Esophagus muscularis mucosa (tissue), 4 donors: ENCODE measurements at regions not wholly inside any gene's neighbourhood (a gene's known extent, or its start where the extent isn't known, plus 50 kb on each side); places are given as distances from the start of the nearest gene placed in this dataset.
"Not testable (repeated sequence)": the region's sequence is repeated elsewhere in the genome, so short reads cannot be mapped to it uniquely, and the experiment has no call there.

Source experiments
- DNase-seq: peaks from one replicate; pipeline ENCODE4 v3.0.0-alpha.2; 2017; ENCODE audit errors: extremely low spot score
- H3K27ac ChIP-seq, 4 donors: fragments of 200-600 bp; sonication (generic); replicated peaks in 1 of 4; 1 replicate in 3 of 4; 2 replicates in 1 of 4; pipeline ENCODE4 v1.5.1; 2016 to 2019; ENCODE audit warnings: mild to moderate bottlenecking in 1 of 4
- H3K27me3 ChIP-seq, 4 donors: fragments of 200-600 bp; sonication (generic); one replicate each; pipeline versions ENCODE4 v1.5.1 to v1.6.0; 2016 to 2019
- H3K36me3 ChIP-seq, 4 donors: fragments of 200-600 bp; sonication (generic); one replicate each; pipeline ENCODE4 v1.5.1; 2016 to 2019
- H3K4me1 ChIP-seq, 4 donors: fragments of 200-600 bp; sonication (generic); one replicate each; pipeline ENCODE4 v1.5.1; 2016 to 2019
- H3K4me3 ChIP-seq, 4 donors: fragments of 200-600 bp; sonication (generic); 1 replicate in 2 of 4; 2 replicates in 2 of 4; pipeline ENCODE4 v1.5.1; 2016 to 2019; ENCODE audit warnings: mild to moderate bottlenecking in 4 of 4, moderate library complexity in 1 of 4
- H3K9me3 ChIP-seq, 4 donors: fragments of 200-600 bp; sonication (generic); 1 replicate in 3 of 4; 2 replicates in 1 of 4; pipeline ENCODE4 v1.5.1; 2016 to 2019
- CTCF ChIP-seq, 3 experiments: fragments of 200-600 bp in 2 of 3; fragments of 450-650 bp in 1 of 3; sonication (generic) in 2 of 3; IDR thresholded peaks; one replicate each; pipeline ENCODE4 v1.5.1; 2017 to 2019; ENCODE audit warnings: antibody characterized with exemption in 3 of 3, mild to moderate bottlenecking in 2 of 3, moderate library complexity in 1 of 3
- EP300 ChIP-seq: sonication (generic); formaldehyde crosslinking; IDR thresholded peaks from one replicate; pipeline ENCODE4 v1.6.1; 2017; ENCODE audit warnings: antibody characterized with exemption
- POLR2A ChIP-seq: fragments of 450-650 bp; IDR thresholded peaks from one replicate; pipeline ENCODE4 v1.6.1; 2017; ENCODE audit warnings: antibody characterized with exemption, moderate library complexity, mild to moderate bottlenecking, low read depth
- POLR2AphosphoS5 ChIP-seq, 2 donors: sonication (generic); formaldehyde crosslinking; IDR thresholded peaks; one replicate each; pipeline ENCODE4 v1.6.1; 2017; ENCODE audit warnings: antibody characterized with exemption in 2 of 2
- WGBS: methylation state at CpG from one replicate; pipeline ENCODE4 v1.1.5; 2018; 5-methylcytosine and 5-hydroxymethylcytosine counted together
- intact Hi-C: fragments of 100-400 bp; cut with DNase I; formaldehyde crosslinking; loops from one replicate; pipeline ENCODE4 v1.15.1; 2023

GRCh38 chr21:14616380-14617039 is 70.4 kb upstream of the SAMSN1 start:
- 68% methylated on average over 4 of the region's 4 CpGs for WGBS
- TF ChIP-seq CTCF (IDR thresholded peaks at IDR 0.05): no peak
- TF ChIP-seq POLR2AphosphoS5 (IDR thresholded peaks at IDR 0.05): no peak
- TF ChIP-seq POLR2A: no peak
- no peak for TF ChIP-seq EP300

GRCh38 chr21:14615359-14615974 is 69.4 kb upstream of the SAMSN1 start:
- Histone ChIP-seq H3K27me3 (no peaks in the 10 kb centered on the region), H3K4me1 (peaks cover 0 to 10% (median 7%) of the 10 kb centered on the region in 4 donors), H3K36me3 (no peaks in the 10 kb centered on the region), H3K4me3 (no peak overlapping the region), H3K27ac (no peak overlapping the region), H3K9me3 (no peaks in the 10 kb centered on the region)
- TF ChIP-seq CTCF (IDR thresholded peaks at IDR 0.05): no peak
- TF ChIP-seq POLR2A: no peak
- TF ChIP-seq POLR2AphosphoS5 (IDR thresholded peaks at IDR 0.05): no peak
- no peak for TF ChIP-seq EP300
- intact Hi-C loops: no loop called here
- no peak for DNase-seq
- 54% methylated on average over 4 of the region's 4 CpGs for WGBS

More at GRCh38 chr21:14616380-14617039, 70.4 kb upstream of the SAMSN1 start:
- H3K4me3 ChIP-seq: no peak overlapping the region
- H3K4me1 ChIP-seq: peaks cover 0 to 10% (median 7%) of the 10 kb centered on the region in 4 donors
- H3K9me3 ChIP-seq: peaks cover 0 to 5% (median 0%) of the 10 kb centered on the region in 4 donors
- no peaks in the 10 kb centered on the region for H3K36me3 ChIP-seq
- H3K27ac ChIP-seq: no peak overlapping the region
- intact Hi-C loops: no loop called here
- no peaks in the 10 kb centered on the region for H3K27me3 ChIP-seq
- no peak for DNase-seq

GRCh38 chr21:14614287-14614686 is 68.2 kb upstream of the SAMSN1 start:
- H3K4me1 ChIP-seq: peaks cover 0 to 10% (median 7%) of the 10 kb centered on the region in 4 donors
- intact Hi-C loops: no loop called here
- no peak overlapping the region for H3K4me3 ChIP-seq
- no peaks in the 10 kb centered on the region for H3K27me3 ChIP-seq
- TF ChIP-seq EP300 (no peak), POLR2A (no peak), POLR2AphosphoS5 (IDR thresholded peaks at IDR 0.05) (no peak), CTCF (IDR thresholded peaks at IDR 0.05) (no peak)
- H3K36me3 ChIP-seq: no peaks in the 10 kb centered on the region
- no peak overlapping the region for H3K27ac ChIP-seq
- no peak for DNase-seq
- WGBS: 82% methylated on average over 3 of the region's 3 CpGs
- peaks cover 0 to 4% (median 0%) of the 10 kb centered on the region in 4 donors for H3K9me3 ChIP-seq

- H3K9me3 ChIP-seq: peaks cover 0 to 4% (median 0%) of the 10 kb centered on the region in 4 donors
- DNase-seq: no peak
- intact Hi-C loops: no loop called here
- no peak overlapping the region for H3K27ac ChIP-seq
- TF ChIP-seq EP300 (no peak), POLR2A (no peak), CTCF (IDR thresholded peaks at IDR 0.05) (no peak), POLR2AphosphoS5 (IDR thresholded peaks at IDR 0.05) (no peak)
- 43% methylated on average over 1 of the region's 1 CpG for WGBS
- H3K27me3 ChIP-seq: no peaks in the 10 kb centered on the region
- no peaks in the 10 kb centered on the region for H3K36me3 ChIP-seq
- no peak overlapping the region for H3K4me3 ChIP-seq
- H3K4me1 ChIP-seq: peaks cover 0 to 8% (median 7%) of the 10 kb centered on the region in 4 donors
Observed at GRCh38 chr21:14613486-14614224, 67.5 kb upstream of the SAMSN1 start.

GRCh38 chr21:14610119-14610518 is 64.0 kb upstream of the SAMSN1 start:
- H3K9me3 ChIP-seq, DNase-seq, intact Hi-C loops, H3K27ac ChIP-seq, H3K4me3 ChIP-seq, H3K27me3 ChIP-seq, H3K4me1 ChIP-seq, H3K36me3 ChIP-seq: not testable (repeated sequence)
- WGBS: 98% methylated on average over 6 of the region's 6 CpGs
